Mucosa of gallbladder (tissue), 1 donor: ENCODE measurements at regions not wholly inside any gene's neighbourhood (a gene's known extent, or its start where the extent isn't known, plus 50 kb on each side); places are given as distances from the start of the nearest gene placed in this dataset.

Source experiments
- DNase-seq: peaks from one replicate; pipeline ENCODE4 v3.0.0-alpha.2; 2020; ENCODE audit warnings: low spot score
- donor health status: DM: no; HTN: no; CAD: no.

DNA sequence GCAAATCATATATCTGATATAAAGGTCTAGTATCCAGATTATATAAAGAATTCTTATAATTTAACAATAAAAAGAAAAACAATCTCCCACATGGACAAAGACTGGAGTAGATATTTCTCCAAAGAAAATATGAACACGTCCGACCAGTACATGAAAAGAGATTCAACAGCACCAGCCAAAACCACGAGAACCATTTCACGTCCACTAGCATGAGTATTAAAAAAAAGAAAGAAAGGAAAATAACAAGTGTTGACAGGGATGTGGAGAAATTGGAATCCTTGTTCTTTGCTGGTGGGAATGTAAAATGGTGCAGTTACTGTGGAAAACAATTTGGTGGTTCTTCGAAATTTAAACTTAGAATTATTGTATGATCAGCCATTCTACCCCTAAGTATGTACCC is 432.7 kb upstream of the TRIB2 start:
- no peak for DNase-seq

DNA sequence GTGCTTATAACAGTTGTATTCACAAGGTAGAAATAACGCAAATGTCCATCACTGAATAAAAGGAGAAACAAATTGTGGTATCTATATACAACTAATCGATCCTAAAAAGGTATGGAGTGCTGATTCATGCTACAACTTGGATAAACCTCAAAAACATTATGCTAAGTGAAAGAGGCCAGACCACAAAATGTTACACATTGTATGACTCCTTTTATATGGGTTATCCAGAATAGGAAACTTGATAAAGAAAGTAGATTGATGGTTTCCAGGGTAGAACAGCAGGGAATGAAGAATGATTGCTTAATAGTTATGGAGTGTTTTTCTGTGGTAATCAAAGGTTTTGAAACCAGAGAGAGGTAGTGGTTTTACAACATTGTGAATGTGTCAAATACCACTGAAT is 432.2 kb upstream of the TRIB2 start:
- DNase-seq, result no peak

DNA sequence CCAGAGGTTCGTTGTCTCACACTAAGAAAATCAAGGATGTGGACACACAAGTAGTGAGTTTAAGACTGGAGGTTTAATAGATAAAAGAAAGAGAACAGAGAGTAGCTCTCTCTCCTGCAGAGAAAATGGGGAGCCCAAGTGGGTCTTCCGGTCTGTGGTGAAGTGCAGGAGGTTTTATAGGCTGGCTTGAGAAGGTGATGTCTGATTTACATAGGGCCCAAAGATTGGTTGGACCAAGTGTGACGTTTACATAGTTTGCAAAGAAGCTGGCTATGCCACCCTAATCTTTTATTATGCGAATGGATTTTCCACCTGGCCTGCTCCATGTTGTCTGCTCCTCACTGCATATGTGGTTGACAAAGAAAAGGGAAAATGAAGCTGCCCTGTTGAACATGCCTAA is 430.4 kb upstream of the TRIB2 start:
- no peak for DNase-seq

DNA sequence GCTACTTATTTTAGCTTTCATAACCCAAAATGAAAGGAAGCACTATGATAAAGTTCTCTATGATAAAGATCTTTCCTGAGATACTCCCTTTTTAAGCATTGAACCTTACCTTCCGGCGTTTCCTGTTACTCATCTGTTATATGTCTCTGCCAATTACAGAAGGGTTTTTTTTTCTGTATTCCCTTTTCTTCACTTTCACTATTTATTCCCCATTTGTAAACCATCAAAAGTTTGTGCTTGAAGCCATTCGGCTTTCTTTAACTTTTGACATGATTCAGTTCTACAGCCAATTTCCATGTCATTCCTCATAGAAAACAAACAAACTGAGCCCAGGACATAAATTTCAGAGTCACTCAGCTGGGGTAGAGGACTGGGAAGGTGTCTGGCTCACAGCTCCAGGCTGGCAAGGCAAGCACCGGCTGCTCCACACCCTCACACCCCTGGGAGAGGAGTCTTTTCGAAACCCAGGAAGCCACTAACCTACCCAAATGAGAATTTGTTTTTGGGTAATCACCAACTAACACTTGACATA is 429.4 kb upstream of the TRIB2 start:
- no peak for DNase-seq

DNA sequence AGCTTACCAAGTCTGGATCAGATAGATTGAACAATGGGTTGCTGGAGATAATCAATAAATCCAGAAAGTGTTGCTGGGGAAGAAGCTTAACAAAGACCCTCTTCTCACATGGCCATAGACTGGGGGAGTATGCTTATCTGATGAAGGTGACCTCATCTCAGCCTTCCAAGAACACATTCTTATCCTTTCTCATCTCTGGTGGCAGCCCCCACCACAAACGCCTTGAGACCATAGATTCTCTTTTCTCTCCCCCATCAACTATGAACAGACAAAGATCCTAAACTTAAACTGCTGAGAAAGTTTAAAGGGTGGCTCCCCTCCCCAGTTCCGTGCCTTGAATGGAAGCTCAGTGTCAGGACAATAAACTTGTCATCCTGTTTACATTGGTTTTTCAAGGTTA is 428.7 kb upstream of the TRIB2 start:
- no peak for DNase-seq

DNA sequence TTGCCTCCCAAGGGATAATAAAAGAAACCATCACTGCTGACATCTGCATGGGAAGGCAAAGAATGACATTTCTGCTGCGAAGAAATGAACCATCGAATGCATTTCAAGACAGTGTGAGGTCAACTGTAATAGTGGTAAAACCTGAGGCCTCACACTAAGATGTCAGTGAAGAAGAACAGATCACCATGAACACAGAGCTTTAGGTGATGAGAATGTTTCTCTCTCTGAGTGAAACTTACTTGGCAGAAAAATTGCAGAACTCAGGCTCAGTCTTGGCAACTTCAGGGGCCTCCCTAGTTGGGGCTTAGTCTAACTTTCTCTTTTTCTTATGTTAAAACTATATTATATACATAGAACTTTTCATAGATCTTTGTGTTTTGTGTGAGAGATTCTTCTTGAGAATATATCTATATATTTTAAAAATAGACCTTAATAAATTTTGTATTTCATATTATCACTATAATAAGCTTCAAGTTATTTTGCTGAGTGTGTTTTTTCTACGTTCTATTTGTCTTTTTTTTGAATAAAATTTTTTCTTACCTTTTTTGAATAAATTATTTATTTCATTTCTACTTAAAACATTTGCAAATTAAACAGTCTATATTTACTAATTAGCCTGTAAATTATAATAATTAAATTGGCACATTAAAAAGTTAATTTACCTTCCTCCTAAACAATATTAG is 427.5 kb upstream of the TRIB2 start:
- DNase-seq, result no peak

DNA sequence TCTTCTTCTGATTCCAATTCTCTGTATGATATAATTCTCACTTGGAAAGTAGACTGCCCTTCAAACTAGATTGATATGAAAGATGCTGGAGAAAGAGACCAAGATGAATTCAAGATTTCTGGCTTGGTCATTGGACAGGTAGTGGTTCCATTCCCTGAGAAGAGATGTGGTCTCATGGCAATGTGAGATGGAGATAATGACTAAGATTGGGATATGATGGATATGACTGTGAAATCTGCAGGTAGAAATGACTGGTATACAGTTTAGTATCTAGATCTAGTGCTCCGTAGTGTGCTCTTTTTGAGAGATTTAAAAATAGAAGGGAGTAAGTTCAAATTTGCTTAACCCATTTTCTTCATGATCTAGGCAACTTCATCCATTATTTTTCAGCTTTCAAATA is 425.4 kb upstream of the TRIB2 start:
- no peak for DNase-seq

DNA sequence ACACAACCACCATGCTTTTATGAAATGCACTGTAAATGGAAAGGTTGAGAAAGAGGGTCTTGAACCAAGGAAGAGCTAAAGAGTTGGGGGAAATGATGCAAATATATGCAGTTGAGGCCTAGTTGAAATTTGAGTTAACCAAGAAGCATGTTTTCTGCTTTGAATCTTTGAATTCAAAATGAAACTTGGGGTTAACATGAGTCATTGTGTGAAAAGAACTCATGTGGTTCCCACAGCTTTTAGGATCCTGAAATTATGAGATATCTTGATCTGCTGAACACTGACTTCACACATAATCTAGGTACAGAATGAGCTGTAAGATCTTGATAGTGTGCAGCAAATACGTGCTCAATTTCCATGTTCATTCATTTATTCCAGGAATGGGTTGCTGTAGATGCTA is 422.9 kb upstream of the TRIB2 start:
- no peak for DNase-seq

DNA sequence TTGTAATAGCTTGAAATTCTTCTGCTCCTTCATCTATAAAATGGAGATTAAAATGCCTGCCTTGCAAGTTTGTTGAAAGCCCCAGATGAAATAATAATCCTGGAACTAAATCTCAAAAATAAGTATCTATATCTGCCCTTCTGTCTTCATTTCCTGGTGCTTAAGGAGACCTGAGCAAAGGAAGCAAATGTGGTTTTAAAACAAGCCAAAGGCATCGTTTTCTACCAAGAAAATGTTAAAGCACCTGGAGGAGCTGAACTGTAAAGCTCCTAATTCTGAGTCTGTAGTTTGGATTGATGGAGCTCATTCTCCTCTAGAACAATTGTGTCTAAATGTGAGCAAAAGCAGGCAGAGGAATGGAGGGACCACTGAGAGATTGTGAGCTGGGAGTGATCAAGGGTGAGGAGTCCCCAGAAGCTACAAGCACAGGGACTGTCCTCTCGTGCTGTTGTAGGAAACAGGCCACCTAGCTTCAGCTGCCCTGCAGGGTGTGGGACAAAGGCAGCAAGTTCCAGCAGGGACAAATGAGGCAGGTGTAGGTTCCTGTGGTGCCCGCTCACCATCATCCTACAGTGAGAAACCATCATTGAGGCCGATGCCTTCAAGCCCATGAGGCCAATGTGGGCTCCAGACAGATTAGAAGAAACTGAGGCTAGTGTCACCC is 420.7 kb upstream of the TRIB2 start:
- no peak for DNase-seq

DNA sequence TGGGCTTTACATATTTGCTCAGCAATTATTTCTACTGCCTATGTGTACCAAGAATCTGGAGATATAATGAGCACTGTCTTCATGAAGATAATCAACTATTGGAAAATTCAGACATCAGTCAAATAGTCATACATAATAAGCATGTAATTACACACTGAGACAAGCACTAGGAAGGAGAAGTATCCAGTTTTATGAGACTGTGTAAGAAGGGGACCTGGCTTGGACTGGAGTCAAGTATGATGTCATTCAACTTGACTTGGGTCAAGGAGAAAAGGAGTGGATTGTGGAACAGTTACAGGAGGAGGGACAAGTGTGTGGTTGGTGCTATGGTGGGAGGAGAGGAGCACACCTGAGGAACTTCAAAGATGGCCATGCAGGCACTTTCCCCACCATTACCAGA is 419.8 kb upstream of the TRIB2 start:
- no peak for DNase-seq

DNA sequence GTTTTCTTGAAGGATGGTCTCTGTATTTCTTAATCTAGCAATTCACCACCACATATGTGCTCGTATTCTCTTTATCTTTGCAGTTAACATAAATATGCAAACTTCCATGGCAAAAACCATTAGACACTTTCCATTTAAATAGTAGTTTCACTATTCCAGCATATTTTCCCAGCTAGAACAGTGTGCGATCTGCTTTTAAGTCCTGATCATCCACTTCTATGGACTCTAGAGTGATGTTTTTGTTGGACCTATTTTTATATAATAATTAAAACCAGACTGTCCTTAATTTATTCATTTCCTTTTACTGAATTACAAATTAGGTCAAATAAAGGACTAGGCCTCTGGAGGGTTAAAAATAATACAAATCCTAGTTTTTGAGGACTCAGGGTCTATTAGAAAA is 418.4 kb upstream of the TRIB2 start:
- DNase-seq, result no peak

DNA sequence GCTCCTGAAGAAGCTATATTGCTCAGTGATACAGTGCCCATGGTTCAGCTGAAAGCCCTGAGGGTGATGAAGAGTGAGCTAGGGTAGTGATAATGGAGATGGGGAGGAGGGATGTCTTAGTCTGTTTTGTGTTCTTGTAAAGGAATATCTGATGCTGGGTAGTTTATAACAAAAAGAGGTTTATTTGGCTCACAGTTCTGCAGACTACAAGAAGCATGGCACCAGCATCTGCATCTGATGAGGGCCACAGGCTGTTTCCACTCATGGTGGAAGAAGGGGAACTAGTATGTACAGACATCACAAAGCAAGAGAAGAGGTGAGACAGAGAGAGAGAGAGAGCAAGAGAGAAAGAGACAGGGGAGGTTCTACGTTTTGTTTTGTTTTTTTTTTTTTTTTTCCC is 417.3 kb upstream of the TRIB2 start:
- DNase-seq, result no peak

DNA sequence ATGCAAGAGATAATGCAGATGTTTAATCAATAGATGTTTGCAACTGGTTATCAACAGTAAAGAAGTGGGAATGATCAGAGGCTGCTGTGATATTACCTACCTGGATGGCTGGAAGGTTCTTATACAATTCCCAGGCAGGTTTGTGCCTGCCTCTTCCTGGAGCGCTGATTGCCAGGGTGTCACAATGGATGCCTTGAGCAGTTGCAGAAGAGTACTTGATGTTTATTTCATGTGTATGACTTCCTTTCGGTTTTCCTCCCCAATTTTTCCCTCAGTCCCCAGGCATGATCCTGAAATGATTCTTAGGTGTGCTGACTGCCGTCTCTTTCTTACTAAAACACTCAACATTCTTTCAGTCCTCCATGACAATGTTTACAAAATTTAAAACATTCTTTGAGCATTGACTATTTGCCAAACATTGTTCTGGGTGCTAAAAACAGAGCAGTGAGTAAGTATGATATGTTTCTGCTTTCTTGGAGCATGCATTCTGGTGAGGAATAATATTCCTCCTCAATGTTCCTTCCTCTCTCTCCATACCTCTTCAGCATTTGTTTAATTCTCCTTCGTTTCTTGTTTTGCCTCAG is 416.6 kb upstream of the TRIB2 start:
- DNase-seq, result no peak

DNA sequence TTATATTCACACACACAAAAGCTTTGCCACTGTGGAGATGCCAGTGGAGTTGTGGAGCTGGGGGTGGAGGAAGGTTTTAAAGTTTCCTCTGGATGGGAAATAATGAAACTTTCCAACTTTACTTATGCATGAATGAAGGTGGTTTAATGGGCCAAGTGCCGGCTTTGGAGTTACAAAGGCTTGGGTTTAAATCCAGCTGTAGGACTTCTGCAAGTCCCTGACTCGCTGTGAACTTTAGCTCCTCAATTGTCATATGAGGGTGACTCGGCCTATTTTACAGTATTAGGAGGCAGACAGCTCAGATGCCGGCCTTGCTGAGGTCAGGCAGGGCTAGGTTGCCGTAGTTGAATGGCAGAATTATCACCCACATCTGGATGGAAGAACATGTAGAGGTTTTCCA is 415.8 kb upstream of the TRIB2 start:
- no peak for DNase-seq

DNA sequence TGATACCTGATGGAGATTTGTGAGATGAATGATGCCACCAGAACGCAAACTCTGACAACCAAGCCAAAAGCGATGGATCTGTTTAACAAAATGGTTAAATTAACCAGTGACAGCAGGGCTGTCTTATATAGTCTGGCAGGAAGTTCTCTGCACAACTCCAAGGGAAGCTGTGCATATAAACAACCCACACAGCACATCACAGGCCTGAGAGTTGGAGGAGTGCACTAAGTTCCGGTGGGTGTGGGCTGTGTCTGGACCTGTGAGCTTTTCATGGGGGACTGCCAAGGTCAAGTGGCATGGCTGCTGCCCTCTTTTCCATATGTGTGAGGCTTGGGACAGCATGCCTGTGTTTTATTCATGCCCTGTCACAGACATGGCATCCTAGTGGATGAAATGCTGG is 414.6 kb upstream of the TRIB2 start:
- no peak for DNase-seq

DNA sequence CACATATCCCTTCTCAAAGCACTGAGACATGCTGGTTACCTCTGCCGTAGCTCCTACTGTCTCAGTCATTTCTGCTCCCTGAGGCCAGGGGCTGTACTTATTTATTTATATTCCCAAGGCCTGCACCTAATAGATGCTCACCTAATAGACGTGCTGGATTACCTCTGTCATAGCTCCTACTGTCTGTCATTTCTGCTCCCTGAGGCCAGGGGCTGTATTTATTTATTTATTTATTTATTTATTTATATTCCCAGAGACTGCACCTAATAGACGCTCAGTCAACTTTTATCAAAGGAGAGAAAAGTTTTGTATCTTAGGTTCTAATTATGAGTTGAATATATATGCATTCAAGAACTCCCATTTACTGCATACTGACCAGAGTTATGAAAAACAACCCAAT is 414.0 kb upstream of the TRIB2 start:
- no peak for DNase-seq

DNA sequence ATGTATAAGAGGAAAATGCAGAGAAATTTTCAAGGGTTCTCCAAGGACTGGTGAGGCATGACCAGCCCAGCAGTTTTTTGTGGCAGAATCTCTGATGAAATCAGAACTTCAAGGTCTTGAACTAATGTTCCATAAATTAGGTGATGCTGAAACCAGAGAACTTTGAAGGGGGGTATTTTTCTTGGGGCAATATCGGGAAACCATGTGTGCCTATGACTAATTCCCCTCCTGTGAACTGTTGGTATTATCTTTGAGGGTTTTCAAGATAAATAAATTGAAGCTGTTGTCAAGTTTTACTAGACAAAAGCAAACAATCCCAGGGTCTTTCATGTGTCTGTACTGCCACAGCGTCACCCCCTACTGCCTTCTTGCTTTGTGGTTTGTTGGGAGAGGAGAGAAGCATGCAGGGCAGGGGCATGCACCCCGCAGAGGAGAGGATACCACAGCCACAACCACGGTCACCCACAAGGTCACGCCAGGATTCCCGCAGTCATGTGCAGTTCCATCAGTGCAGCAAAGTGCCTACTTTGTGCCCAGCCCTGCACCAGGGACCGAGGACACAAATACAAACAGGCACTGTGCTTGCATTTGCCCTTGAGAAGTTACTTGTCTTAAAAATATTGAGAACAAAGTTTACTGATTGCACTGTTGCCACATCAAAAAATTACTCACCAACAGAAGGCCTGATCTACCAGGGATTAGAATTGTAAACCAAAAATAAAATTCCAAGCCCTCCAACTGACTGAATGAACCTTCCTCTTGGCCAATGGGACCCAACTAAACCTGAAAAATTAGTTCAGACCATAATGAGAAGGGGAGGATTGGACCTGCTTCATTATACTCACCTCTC is 413.3 kb upstream of the TRIB2 start:
- DNase-seq, result no peak

DNA sequence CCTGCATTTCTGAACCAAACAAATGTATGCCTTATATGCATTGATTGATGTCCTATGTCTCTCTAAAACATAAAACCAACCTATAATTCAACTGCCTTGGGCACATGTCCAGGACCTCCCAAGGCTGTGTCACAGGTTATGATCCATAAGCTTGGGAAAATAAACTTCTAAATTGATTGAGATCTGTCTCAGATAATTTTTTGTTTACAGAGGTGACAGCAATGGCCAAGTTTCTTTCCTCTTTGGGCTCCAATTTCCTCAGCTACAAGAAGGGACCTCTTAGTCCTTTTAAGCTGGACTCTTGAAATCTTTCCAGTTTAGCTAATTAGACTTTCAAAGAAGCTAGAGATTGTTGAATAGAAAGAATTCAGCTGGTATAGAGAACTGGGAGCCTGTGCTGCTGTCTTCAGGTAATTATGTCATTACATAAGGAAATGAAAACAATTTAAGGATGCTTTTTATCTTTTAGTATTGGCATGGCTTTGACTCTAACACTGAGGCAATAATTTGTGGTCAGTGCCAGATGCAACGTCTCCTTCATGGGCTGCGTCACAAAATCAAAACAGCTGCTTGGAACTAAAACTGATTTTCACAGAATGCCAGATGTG is 412.1 kb upstream of the TRIB2 start:
- DNase-seq, result no peak

DNA sequence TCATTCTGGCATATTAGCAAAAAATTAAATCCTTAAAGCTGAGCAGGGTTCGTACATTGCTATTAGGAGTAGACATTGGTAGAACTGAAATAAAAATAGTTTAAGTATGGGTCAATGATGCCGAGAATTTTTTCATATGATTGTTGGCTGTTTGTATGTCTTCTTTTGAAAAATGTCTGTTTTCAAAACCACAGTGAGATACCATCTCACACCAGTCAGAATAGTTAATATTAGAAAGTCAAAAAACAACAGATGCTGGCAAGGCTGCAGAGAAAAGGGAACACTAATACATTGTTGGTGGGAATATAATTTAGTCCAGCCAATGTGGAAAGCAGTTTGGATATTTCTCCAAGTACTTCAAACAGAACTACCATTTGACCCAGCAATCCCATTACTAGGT is 410.8 kb upstream of the TRIB2 start:
- DNase-seq, result no peak

DNA sequence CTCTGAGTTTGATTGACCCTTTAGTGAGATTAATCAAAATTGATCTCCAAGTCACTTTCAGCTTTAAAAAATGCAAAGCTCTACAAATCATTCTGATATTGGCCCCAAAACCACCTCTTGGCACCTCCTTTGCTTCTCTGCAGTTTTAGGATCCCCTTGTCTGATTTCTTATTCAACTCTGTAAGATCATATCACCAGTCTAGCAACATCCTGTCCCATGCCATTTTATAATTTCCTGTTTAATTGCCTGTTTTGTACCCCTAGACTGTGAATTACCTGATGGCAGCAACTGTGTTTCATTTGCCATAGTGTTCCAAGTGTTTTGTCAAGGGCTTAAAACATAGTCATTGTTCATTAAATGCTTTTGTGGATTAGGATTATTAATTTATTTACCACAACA is 406.3 kb upstream of the TRIB2 start:
- DNase-seq, result no peak

DNA sequence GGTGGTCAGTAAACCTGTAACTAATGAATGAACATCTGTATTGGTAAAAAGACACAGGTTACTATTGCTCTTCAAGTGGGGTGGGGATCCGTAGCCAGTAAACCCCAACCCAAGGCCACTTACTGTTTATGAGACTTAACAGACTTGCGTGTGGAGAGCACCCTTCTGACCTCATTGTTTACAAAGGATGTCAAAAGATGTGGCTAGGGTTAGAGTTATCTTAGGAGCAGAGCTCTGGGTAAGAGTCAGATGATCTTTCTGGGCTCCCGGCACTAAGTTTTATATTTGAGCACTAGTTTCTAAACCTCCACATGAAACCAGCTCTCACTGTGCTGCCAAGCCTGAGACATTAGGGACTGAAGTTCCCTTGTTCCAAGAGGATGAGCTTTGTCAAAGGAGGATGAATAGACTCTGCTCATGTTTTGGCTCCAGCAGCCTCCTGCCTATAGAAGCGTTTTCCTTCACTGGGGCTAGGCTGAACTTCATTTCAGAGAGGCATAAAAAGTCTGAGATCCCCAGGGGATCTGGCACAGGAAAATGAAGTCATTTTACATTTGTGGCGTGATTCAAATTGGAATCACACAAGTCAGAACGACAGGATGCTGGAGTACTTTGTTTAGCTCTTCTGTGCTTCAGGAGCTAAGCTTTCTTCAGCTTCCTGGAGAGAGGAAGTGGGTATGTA is 403.1 kb upstream of the TRIB2 start:
- DNase-seq, result no peak
